DND-41 (cell line): ENCODE measurements at regions not wholly inside any gene's neighbourhood (a gene's known extent, or its start where the extent isn't known, plus 50 kb on each side); places are given as distances from the start of the nearest gene placed in this dataset.

Experiments
- ATAC-seq: fragments of 200-7000 bp; cut with Tn5 transposase; 3 replicates; pipeline ENCODE4 v1.9.1; 2021; ENCODE audit warnings: low read depth; ENCODE audit not compliant: insufficient read depth
- DNase-seq: peaks from one replicate; pipeline ENCODE4 v3.0.0-alpha.2; 2020
- H2AFZ ChIP-seq: 2 replicates; pipeline ENCODE4 v1.6.0; 2012; ENCODE audit warnings: low read depth, low read length
- H3K27ac ChIP-seq: 2 replicates; pipeline ENCODE4 v1.5.1; 2012; ENCODE audit warnings: low read length, inconsistent platforms
- H3K27me3 ChIP-seq: fragments of 200-600 bp; sonication (generic); 2 replicates; pipeline ENCODE4 v1.6.0; 2012; ENCODE audit warnings: low read length, mild to moderate bottlenecking, inconsistent platforms; ENCODE audit not compliant: insufficient read depth, poor library complexity
- H3K36me3 ChIP-seq: 2 replicates; pipeline ENCODE4 v1.5.1; 2012; ENCODE audit warnings: low read length, inconsistent platforms; ENCODE audit not compliant: insufficient read depth
- H3K4me1 ChIP-seq: 2 replicates; pipeline ENCODE4 v1.5.1; 2012; ENCODE audit warnings: mild to moderate bottlenecking, low read length; ENCODE audit not compliant: insufficient read depth
- H3K4me2 ChIP-seq: 2 replicates; pipeline ENCODE4 v1.6.0; 2012; ENCODE audit warnings: mild to moderate bottlenecking, moderate library complexity, low read length, inconsistent platforms; ENCODE audit not compliant: insufficient read depth
- H3K4me3 ChIP-seq, 2 experiments: fragments of 200-600 bp in 1 of 2; shearing (Covaris generic) in 1 of 2; 2 replicates each; pipeline ENCODE4 v1.5.1; 2012 to 2016; ENCODE audit warnings: inconsistent platforms in 2 of 2, low read length in 2 of 2, mild to moderate bottlenecking in 2 of 2, low read depth in 1 of 2, moderate library complexity in 1 of 2
- H3K79me2 ChIP-seq: 2 replicates; pipeline ENCODE4 v1.6.0; 2012; ENCODE audit warnings: low read length, inconsistent platforms; ENCODE audit not compliant: insufficient read depth
- H3K9ac ChIP-seq: 2 replicates; pipeline ENCODE4 v1.6.0; 2012; ENCODE audit warnings: low read depth, mild to moderate bottlenecking, inconsistent platforms, low read length, moderate library complexity
- H3K9me3 ChIP-seq: 2 replicates; pipeline ENCODE4 v1.5.1; 2012; ENCODE audit warnings: low read length, moderate library complexity, mild to moderate bottlenecking, inconsistent platforms; ENCODE audit not compliant: insufficient read depth, severe bottlenecking
- H4K20me1 ChIP-seq: 2 replicates; pipeline ENCODE4 v1.6.0; 2012; ENCODE audit warnings: low read length; ENCODE audit not compliant: insufficient read depth
- EZH2 ChIP-seq: IDR thresholded peaks from 3 replicates; pipeline ENCODE4 v1.6.1; 2012; ENCODE audit warnings: borderline replicate concordance, low read depth, mild to moderate bottlenecking, moderate library complexity, low read length, inconsistent platforms; ENCODE audit not compliant: severe bottlenecking
- TF ChIP-seq, protein P1 (sequence below): IDR thresholded peaks from 2 replicates; pipeline ENCODE4 v1.5.1; 2012; ENCODE audit warnings: borderline replicate concordance, low read length, moderate library complexity, mild to moderate bottlenecking; ENCODE audit not compliant: poor library complexity, severe bottlenecking; ENCODE audit errors: extremely low read depth

DNA sequence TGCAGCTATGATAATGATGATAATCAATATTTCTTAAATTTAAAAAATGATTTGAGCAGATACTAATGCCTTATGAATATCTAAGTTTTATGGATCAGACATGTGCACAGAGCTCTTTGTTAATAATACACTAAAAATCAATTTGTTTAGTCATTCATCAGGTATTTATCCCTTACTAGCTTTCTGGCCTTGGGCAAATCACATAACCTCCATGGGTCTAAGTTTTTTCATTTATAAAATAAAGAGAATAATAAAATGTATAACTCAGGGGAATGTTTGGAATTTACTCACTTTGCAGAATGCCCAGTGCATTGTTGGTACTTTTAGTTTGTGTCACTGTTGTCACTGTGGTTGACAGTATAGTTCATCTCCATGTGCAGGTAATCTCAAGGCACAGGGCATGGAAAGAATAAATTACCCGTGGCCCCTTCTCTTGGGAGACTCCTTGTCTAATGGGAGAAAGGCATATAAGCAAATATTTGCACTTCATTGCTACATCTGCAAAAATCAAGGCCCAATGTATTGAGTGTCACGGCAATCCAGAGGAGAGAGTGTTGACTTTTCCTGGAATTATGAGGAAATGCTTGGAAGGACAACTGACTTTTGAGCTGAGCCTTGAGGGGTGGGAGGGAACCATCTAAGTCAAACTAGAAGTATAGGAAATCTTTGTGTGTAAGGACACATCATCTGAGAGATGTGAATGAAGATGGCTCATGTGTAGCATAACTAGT is 64.7 kb upstream of the CTTNBP2 start:
- H3K4me1 ChIP-seq: no peaks in the 10 kb centered on the region
- DNase-seq: no peak
- ATAC-seq: no peak

DNA sequence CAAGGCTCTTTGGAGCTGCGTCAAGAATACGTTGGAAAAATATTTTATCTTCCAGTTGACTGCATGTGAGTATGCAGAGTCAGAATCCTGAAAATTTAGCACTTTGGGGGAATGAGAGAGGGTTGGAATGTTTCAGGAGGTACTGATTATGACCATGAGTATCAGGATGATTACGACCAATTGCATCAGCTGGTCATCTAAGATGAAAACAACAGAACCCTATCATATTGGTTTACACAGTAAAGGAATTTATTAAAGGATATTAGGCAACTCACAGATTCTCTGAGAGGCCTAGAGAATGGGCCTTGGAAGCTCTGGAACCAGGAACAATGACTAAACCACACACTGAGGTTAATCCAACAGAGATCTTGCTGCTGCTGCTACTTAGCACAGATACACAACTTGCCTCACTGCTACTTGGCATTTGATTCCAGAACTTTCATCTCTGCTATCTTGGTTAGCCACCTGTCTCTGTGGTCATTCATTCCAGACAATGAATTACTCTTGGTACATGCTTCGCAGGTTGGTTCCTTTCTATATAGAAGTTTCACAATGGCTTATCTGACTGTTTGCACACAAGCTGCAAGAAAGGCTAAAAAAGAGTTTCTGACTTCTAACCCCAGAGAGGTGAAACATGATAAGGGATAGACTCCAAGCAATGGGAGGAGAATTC is 68.0 kb upstream of the CTTNBP2 start:
- Histone ChIP-seq H3K27me3 (no peaks in the 10 kb centered on the region), H3K4me1 (no peaks in the 10 kb centered on the region), H3K9ac (no peak overlapping the region), H2AFZ (no peak overlapping the region), H3K4me3 (no peak overlapping the region), H3K9me3 (no peaks in the 10 kb centered on the region), H3K27ac (no peak overlapping the region), H3K4me2 (no peak overlapping the region), H3K36me3 (no peaks in the 10 kb centered on the region), H4K20me1 (no peaks in the 10 kb centered on the region), H3K79me2 (no peaks in the 10 kb centered on the region)
- no peak for ATAC-seq
- DNase-seq: no peak
- TF ChIP-seq EZH2: no peak
- TF ChIP-seq, protein P1, sequence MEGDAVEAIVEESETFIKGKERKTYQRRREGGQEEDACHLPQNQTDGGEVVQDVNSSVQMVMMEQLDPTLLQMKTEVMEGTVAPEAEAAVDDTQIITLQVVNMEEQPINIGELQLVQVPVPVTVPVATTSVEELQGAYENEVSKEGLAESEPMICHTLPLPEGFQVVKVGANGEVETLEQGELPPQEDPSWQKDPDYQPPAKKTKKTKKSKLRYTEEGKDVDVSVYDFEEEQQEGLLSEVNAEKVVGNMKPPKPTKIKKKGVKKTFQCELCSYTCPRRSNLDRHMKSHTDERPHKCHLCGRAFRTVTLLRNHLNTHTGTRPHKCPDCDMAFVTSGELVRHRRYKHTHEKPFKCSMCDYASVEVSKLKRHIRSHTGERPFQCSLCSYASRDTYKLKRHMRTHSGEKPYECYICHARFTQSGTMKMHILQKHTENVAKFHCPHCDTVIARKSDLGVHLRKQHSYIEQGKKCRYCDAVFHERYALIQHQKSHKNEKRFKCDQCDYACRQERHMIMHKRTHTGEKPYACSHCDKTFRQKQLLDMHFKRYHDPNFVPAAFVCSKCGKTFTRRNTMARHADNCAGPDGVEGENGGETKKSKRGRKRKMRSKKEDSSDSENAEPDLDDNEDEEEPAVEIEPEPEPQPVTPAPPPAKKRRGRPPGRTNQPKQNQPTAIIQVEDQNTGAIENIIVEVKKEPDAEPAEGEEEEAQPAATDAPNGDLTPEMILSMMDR: no peak

More for the DNA sequence above, 64.7 kb upstream of the CTTNBP2 start:
- Histone ChIP-seq H3K4me3 (no peak overlapping the region), H3K27ac (no peak overlapping the region), H3K27me3 (no peaks in the 10 kb centered on the region), H4K20me1 (no peaks in the 10 kb centered on the region), H2AFZ (no peak overlapping the region), H3K4me2 (no peak overlapping the region), H3K36me3 (no peaks in the 10 kb centered on the region), H3K9ac (no peak overlapping the region), H3K9me3 (no peaks in the 10 kb centered on the region), H3K79me2 (no peaks in the 10 kb centered on the region)
- TF ChIP-seq EZH2: no peak
- TF ChIP-seq, protein P1: no peak

DNA sequence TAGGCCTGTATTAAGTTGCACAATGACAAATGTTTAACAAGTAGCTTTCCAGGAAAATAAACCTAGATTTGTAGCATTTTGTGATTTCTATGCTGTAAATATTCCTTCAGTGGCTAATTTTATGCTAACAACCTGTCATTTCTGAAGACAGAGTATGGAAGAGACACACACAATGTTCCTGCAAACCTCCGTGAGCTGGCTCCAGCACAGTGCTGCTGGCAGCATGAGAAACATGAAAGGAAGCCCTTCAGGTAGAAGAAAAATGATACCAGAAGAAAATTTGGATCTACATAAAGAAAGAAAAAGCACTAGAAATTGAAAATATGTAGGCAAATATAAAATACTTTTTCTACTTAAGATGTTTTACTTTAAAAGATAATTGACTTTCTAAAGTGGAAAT is 69.5 kb upstream of the CTTNBP2 start:
- Histone ChIP-seq H4K20me1 (no peaks in the 10 kb centered on the region), H3K79me2 (no peaks in the 10 kb centered on the region), H3K4me1 (no peaks in the 10 kb centered on the region), H3K27me3 (no peaks in the 10 kb centered on the region), H3K4me2 (no peak overlapping the region), H3K4me3 (no peak overlapping the region), H3K9ac (no peak overlapping the region), H3K27ac (no peak overlapping the region), H2AFZ (no peak overlapping the region), H3K36me3 (no peaks in the 10 kb centered on the region), H3K9me3 (no peaks in the 10 kb centered on the region)
- TF ChIP-seq, protein P1: no peak
- TF ChIP-seq EZH2: no peak
- DNase-seq (no peak), ATAC-seq (no peak)
